ENCODE measurements at regions not wholly inside any gene's neighbourhood (a gene's known extent, or its start where the extent isn't known, plus 50 kb on each side); places are given as distances from the start of the nearest gene placed in this dataset.

GRCh38 chr4:108556588-108557200 lies 63.7 kb upstream of the RPL34 start:
- DNase-seq = no peak
- TF ChIP-seq CTCF (IDR thresholded peaks at IDR 0.05) (no peak), POLR2A (IDR thresholded peaks at IDR 0.05) (no peak)
- Histone ChIP-seq H3K4me1 (no peaks in the 10 kb centered on the region), H3K9me3 (no peaks in the 10 kb centered on the region), H3K27ac (no peak overlapping the region), H3K36me3 (ENCODE audit: low read depth, missing control alignments) (no peaks in the 10 kb centered on the region), H3K27me3 (no peaks in the 10 kb centered on the region), H3K4me3 (no peak overlapping the region)
- intact Hi-C loops (cut with DNase I; ENCODE audit: low total_unique reads) = no loop called here
- whole genome bisulfite sequencing, 2 donors = 89 to 90% methylated on average over 5 of the region's 5 CpGs

- H3K36me3 ChIP-seq (ENCODE audit: low read depth, missing control alignments) = no peaks in the 10 kb centered on the region
- no peak overlapping the region for H3K4me3 ChIP-seq
- H3K4me1 ChIP-seq = no peaks in the 10 kb centered on the region
- H3K9me3 ChIP-seq = no peaks in the 10 kb centered on the region
- TF ChIP-seq CTCF (IDR thresholded peaks at IDR 0.05) (no peak), POLR2A (IDR thresholded peaks at IDR 0.05) (no peak)
- no peak overlapping the region for H3K27ac ChIP-seq
- intact Hi-C loops (cut with DNase I; ENCODE audit: low total_unique reads) = no loop called here
- no peaks in the 10 kb centered on the region for H3K27me3 ChIP-seq
- WGBS, 2 donors = 77 to 80% methylated on average over 5 of the region's 5 CpGs
- DNase-seq = no peak
These were observed 64.2 kb upstream of the RPL34 start for GRCh38 chr4:108556166-108556565.

GRCh38 chr4:108555701-108556100 lies 64.7 kb upstream of the RPL34 start:
- Histone ChIP-seq H3K27ac (no peak overlapping the region), H3K9me3 (no peaks in the 10 kb centered on the region), H3K4me3 (no peak overlapping the region), H3K36me3 (ENCODE audit: low read depth, missing control alignments) (no peaks in the 10 kb centered on the region), H3K4me1 (no peaks in the 10 kb centered on the region), H3K27me3 (no peaks in the 10 kb centered on the region)
- WGBS, 2 donors = 25 to 36% methylated on average over 1 of the region's 1 CpG
- no peak for TF ChIP-seq CTCF (IDR thresholded peaks at IDR 0.05)
- TF ChIP-seq POLR2A (IDR thresholded peaks at IDR 0.05) = no peak
- DNase-seq = no peak
- intact Hi-C loops (cut with DNase I; ENCODE audit: low total_unique reads) = no loop called here

GRCh38 chr4:108547682-108548081 lies 72.7 kb upstream of the RPL34 start:
- no peaks in the 10 kb centered on the region for H3K9me3 ChIP-seq
- intact Hi-C loops (cut with DNase I; ENCODE audit: low total_unique reads) = no loop called here
- H3K27ac ChIP-seq = no peak overlapping the region
- no peak for DNase-seq
- no peak overlapping the region for H3K4me3 ChIP-seq
- no peaks in the 10 kb centered on the region for H3K36me3 ChIP-seq (ENCODE audit: low read depth, missing control alignments)
- no peak for TF ChIP-seq CTCF (IDR thresholded peaks at IDR 0.05)
- no peak for TF ChIP-seq POLR2A (IDR thresholded peaks at IDR 0.05)
- no peaks in the 10 kb centered on the region for H3K4me1 ChIP-seq
- H3K27me3 ChIP-seq = no peaks in the 10 kb centered on the region

GRCh38 chr4:108546728-108547127 lies 73.6 kb upstream of the RPL34 start:
- intact Hi-C loops (cut with DNase I; ENCODE audit: low total_unique reads) = no loop called here
- WGBS, 2 donors = 91 to 92% methylated on average over 3 of the region's 3 CpGs

More at GRCh38 chr4:108546728-108547127, 73.6 kb upstream of the RPL34 start:
- H3K27me3 ChIP-seq = no peaks in the 10 kb centered on the region
- H3K4me1 ChIP-seq = no peaks in the 10 kb centered on the region
- H3K9me3 ChIP-seq = no peaks in the 10 kb centered on the region
- H3K4me3 ChIP-seq = no peak overlapping the region
- TF ChIP-seq POLR2A (IDR thresholded peaks at IDR 0.05) = no peak
- no peak for TF ChIP-seq CTCF (IDR thresholded peaks at IDR 0.05)
- no peak overlapping the region for H3K27ac ChIP-seq
- H3K36me3 ChIP-seq (ENCODE audit: low read depth, missing control alignments) = no peaks in the 10 kb centered on the region
- no peak for DNase-seq

All from testis (tissue), 2 donors.